Fibroblast of the aortic adventitia (primary cell): ENCODE measurements at regions not wholly inside any gene's neighbourhood (a gene's known extent, or its start where the extent isn't known, plus 50 kb on each side); places are given as distances from the start of the nearest gene placed in this dataset.
"Not testable (repeated sequence)": the region's sequence is repeated elsewhere in the genome, so short reads cannot be mapped to it uniquely, and the experiment has no call there.

ENCODE experiments used
- DNase-seq: peaks from one replicate; pipeline ENCODE4 v3.0.0-alpha.2; 2010; ENCODE audit warnings: low read depth
- H3K4me3 ChIP-seq: 2 replicates; pipeline ENCODE4 v1.5.1; 2011; ENCODE audit warnings: low read depth, mild to moderate bottlenecking, control low read depth, low read length, moderate library complexity
- TF ChIP-seq, protein P1 (sequence below): IDR thresholded peaks from 2 replicates; pipeline ENCODE4 v1.5.1; 2011; ENCODE audit warnings: mild to moderate bottlenecking, low read length, control low read depth, inconsistent platforms; ENCODE audit not compliant: insufficient read depth

DNA sequence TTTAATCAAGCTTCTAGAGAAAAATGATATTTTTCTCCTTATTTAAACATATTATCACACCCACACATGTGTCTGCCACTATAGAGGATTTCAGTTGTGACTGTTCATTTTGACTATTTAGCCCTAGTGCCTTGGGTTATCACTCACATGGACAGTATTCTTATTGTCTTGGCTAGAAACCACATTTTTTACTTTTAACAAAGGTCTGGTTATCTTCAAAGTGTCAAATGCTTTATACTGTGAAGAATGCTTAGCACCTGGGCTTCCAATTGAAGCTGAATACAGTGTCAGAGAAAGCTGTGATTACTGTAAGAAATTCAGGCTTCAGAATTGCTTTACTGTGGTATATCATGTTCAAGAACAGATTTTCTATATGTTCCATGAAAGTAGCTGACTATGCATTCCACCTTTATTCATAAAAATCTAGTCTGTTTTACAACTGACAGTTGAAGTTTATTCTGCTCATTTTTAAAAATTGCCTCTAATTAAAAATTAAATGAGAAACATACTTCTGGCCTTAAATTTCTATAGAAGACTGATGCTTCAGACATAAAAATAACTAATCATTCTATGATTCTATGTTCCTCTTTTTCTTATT lies 278.6 kb downstream of the SEMA3D start:
- TF ChIP-seq, protein P1, sequence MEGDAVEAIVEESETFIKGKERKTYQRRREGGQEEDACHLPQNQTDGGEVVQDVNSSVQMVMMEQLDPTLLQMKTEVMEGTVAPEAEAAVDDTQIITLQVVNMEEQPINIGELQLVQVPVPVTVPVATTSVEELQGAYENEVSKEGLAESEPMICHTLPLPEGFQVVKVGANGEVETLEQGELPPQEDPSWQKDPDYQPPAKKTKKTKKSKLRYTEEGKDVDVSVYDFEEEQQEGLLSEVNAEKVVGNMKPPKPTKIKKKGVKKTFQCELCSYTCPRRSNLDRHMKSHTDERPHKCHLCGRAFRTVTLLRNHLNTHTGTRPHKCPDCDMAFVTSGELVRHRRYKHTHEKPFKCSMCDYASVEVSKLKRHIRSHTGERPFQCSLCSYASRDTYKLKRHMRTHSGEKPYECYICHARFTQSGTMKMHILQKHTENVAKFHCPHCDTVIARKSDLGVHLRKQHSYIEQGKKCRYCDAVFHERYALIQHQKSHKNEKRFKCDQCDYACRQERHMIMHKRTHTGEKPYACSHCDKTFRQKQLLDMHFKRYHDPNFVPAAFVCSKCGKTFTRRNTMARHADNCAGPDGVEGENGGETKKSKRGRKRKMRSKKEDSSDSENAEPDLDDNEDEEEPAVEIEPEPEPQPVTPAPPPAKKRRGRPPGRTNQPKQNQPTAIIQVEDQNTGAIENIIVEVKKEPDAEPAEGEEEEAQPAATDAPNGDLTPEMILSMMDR = no peak
- peak; percentile 6 for DNase-seq
- H3K4me3 ChIP-seq = no peak overlapping the region

GRCh38 chr7:84906889-84907288 lies 280.0 kb downstream of the SEMA3D start:
- TF ChIP-seq, protein P1 = no peak
- DNase-seq = no peak
- no peak overlapping the region for H3K4me3 ChIP-seq

GRCh38 chr7:84904561-84904960 lies 282.3 kb downstream of the SEMA3D start:
- H3K4me3 ChIP-seq = no peak overlapping the region
- TF ChIP-seq, protein P1 = no peak
- no peak for DNase-seq

DNA sequence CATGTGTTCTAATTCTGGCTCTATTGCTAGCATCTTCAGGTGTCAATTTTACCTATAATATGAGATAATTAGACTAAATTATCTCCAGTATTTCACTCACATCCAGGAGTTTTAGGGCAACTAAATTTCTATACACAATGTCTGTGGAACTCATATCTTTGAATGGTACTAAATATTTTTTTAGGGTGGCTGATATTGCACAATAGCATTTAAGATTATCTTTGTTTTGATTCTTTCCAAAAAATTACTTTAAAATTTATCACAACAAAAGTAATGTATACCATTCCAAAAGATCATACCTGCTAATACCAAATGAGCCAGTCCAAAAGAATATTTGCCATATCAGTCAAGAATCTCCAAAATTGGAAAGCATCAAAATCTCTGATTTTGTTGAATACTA lies 285.5 kb downstream of the SEMA3D start:
- DNase-seq = no peak
- TF ChIP-seq, protein P1 = no peak
- H3K4me3 ChIP-seq = no peak overlapping the region

GRCh38 chr7:84900215-84900614 lies 286.6 kb downstream of the SEMA3D start:
- TF ChIP-seq, protein P1 = no peak
- no peak overlapping the region for H3K4me3 ChIP-seq
- DNase-seq = no peak

- no peak overlapping the region for H3K4me3 ChIP-seq
- TF ChIP-seq, protein P1 = no peak
- no peak for DNase-seq
These were observed 291.3 kb downstream of the SEMA3D start for GRCh38 chr7:84895563-84895962.

DNA sequence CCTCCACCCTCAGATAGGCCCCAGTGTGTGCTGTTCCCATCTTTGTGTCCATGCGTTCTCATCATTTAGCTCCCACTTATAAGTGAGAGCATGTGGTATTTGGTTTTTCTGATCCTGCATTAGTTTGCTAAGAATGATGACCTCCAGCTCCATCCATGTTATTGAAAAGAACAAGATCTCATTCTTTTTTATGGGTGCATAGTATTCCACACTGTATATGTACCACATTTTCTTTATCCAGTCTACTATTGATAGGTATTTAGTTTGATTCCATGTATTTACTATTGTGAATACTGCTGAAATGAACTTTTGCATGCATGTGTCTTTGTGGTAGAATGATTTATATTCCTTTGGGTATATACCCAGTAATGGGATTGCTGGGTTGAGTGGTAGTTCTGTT lies 303.3 kb downstream of the SEMA3D start:
- DNase-seq, H3K4me3 ChIP-seq: not testable (repeated sequence)

DNA sequence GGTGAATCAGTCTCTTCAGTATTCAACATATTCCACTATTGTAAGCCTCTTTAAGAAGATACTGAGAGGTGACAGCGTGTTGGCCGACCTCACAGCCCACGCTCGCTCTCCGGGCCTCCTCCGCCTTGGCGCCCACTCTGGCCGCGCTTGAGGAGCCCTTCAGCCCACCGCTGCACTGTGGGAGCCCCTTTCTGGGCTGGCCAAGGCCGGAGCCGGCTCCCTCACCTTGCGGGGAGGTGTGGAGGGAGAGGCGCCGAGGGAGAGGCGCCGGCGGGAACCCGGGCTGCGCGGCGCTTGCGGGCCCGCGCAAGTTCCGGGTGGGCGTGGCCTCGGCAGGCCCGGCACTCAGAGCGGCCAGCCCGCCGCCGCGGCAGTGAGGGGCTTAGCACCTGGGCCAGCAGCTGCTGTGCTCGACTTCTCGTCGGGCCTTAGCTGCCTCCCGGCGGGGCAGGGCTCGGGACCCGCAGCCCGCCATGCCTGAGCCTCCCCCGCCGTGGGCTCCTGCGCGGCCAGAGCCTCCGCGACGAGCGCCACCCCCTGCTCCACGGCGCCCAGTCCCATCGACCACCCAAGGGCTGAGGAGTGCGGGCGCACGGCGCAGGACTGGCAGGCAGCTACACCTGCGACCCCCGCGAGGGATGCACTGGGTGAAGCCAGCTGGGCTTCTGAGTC lies 306.4 kb downstream of the SEMA3D start:
- DNase-seq, H3K4me3 ChIP-seq: not testable (repeated sequence)
